Sigmoid colon (tissue), 4 donors: ENCODE measurements at regions not wholly inside any gene's neighbourhood (a gene's known extent, or its start where the extent isn't known, plus 50 kb on each side); places are given as distances from the start of the nearest gene placed in this dataset.

Source experiments
- CTCF ChIP-seq, 4 experiments: fragments of 450-650 bp in 3 of 4; fragments of 200-600 bp in 1 of 4; IDR thresholded peaks; one replicate each; pipeline ENCODE4 v1.5.1; 2016 to 2019; ENCODE audit warnings: antibody characterized with exemption in 4 of 4, mild to moderate bottlenecking in 3 of 4, moderate library complexity in 2 of 4
- POLR2AphosphoS5 ChIP-seq, 4 donors: sonication (generic); formaldehyde crosslinking; IDR thresholded peaks; one replicate each; pipeline ENCODE4 v1.6.1; 2017; ENCODE audit warnings: antibody characterized with exemption in 4 of 4

- TF ChIP-seq CTCF (IDR thresholded peaks at IDR 0.05) = no peak
- no peak for TF ChIP-seq POLR2AphosphoS5 (IDR thresholded peaks at IDR 0.05)
These were observed 85.1 kb upstream of the RMDN2 start for GRCh38 chr2:37839991-37840390.
